ENCODE measurements at regions not wholly inside any gene's neighbourhood (a gene's known extent, or its start where the extent isn't known, plus 50 kb on each side); places are given as distances from the start of the nearest gene placed in this dataset.
"Not testable (repeated sequence)": the region's sequence is repeated elsewhere in the genome, so short reads cannot be mapped to it uniquely, and the experiment has no call there.

DNA sequence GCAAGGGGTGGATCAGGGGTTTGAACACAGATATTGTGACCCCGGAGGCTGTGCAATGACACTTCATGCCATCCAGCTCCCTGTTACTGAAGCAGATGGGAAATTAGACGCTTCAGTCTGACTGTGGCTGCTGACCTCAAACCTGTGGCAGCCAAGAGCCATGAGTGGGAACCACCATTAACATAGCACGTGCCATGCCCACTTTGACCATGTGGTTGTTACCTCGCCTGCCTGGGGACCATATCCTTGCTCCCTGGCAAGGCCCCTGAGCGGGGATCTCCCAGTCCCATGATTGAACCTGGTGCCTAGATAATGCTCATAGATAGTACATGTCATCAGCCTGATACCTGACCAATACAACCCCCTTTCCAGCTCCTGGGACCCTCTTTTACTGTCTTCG is 68.9 kb downstream of the CYP26B1 start:
- no peak for DNase-seq

GRCh38 chr2:72077702-72078169 is 69.9 kb downstream of the CYP26B1 start:
- no peak for DNase-seq

GRCh38 chr2:72073373-72073772 is 74.3 kb downstream of the CYP26B1 start:
- DNase-seq = not testable (repeated sequence)

GRCh38 chr2:72064197-72064596 is 83.5 kb downstream of the CYP26B1 start:
- DNase-seq = not testable (repeated sequence)

- DNase-seq = no peak
These were observed 85.3 kb downstream of the CYP26B1 start for GRCh38 chr2:72062336-72062735.

GRCh38 chr2:72057308-72057707 is 90.4 kb downstream of the CYP26B1 start:
- no peak for DNase-seq

- DNase-seq = no peak
These were observed 95.6 kb downstream of the CYP26B1 start for GRCh38 chr2:72051971-72052505.

DNA sequence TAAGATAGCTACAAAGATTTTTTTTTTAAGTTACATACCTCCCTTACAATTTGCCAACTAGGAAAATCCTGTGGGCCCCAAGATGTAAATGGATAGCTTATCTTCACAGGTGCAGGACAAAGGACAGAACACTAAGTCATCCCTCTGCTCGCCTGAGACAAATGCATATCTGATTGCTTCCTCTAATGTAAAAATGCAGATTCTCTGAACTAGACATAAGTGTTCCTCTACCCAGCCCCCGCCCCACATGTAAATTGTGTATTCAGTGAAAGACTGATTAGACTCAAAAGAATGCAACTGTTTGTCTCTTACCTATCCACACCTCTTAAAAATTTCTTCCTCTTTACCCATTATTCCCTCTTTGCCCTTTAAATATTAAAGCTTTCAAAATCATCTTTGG is 96.5 kb downstream of the CYP26B1 start:
- no peak for DNase-seq

DNA sequence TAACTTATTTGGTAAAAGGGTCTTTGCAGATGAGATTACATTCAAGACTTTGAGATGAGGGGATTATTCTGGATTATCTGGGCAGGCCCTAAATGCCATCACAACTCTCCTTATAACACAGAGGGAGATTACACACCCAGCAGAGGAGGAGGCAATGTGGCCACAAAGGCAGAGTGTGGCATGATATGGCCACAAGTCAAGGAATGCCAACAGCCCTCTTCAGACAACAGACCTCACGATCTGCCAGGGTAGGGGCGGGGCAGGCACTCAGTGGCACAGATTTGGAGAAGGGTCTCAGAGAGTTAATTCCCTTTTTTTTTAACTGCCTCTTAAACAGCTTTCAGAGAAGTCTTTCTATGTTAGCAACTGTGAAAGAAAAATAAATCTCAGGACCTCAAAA is 96.9 kb downstream of the CYP26B1 start:
- no peak for DNase-seq

DNA sequence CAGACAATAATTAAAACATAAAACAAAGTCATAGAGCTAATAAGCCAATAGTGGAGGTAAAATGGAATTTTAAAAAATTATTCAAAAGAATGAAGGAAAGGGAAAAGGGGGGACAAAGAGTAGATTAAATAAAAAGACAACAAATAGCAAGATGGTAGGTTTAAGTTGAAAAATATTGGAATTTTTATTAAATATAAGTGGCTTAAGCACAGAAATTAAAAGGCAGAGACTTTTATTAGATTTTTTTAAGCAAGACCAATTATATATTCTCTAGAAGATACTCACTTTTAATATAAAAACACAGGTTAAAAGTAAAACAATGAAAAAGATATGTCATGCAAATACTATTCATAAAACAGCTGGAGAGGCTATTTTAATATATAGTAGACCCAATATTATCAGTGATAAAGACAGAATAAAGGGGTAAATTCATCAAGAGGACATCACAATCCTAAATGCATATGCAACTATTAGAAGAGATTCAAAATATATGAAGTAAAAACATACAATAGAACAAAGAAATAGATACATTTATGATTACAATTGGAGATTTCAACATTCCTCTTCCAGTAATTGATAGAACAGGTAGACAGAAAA is 98.7 kb downstream of the CYP26B1 start:
- DNase-seq = no peak

DNA sequence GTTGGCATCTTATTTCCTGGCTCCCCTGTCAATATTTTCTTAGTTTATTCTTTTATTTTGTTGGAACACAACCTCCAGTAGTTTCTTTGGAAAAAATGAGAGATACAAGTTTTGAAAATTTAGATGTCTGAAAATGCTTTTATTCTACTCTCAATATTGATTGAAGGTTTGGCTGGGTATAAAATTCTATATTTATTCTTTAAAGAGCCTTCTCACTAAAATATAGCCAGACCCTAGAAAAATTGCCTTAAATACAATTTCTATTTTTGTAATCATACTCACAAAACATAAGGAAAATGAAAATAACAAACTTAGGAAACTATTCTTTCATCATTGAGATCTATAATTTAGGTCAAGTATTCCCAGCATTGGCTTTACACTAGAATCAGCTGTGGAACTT is 103.7 kb downstream of the CYP26B1 start:
- DNase-seq = no peak

- DNase-seq = peak; percentile 31
These were observed 106.0 kb downstream of the CYP26B1 start for GRCh38 chr2:72041638-72042111.

DNA sequence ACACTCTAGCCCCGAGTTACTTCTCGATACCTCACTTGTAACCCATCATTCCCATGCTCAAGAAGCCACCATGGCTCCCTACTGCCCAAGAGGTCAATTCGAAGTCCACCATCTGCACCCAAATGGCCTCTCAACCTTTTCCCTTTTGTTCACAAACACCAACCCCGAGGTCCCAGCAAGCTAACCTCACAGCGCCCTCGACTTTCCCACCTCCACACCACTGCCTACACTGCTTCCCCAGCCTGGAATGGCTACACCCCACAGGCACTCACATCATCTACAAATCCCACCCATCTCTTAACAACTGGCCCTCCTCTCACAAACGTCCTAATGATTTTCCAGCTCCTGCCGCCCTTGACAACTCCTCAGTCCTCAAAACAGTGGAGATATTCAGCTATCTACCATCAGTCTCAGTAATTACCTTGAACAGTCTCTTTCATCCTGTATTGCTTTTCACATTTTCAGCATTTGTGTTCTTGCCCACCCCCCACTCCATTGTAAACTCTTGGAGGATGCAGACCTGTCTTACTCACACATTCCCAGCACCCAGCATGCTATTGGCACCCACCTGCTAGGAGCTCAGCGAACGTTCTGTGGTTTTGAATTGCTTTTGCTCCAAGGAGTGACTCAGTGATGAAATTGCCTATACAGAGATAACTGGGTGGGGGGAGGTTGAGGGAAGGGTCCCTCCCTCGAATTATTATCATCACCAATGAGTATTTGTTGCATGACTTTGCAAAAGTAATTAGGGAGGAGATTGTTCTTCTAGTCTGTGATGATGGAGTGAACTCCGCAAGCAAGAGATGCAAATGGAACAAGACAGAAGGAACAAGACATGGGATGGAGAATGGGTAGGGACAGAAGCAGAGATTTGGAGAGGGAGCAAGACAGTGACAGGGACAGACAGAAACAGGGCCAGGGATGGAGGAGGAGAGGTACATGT is 106.8 kb downstream of the CYP26B1 start:
- no peak for DNase-seq

DNA sequence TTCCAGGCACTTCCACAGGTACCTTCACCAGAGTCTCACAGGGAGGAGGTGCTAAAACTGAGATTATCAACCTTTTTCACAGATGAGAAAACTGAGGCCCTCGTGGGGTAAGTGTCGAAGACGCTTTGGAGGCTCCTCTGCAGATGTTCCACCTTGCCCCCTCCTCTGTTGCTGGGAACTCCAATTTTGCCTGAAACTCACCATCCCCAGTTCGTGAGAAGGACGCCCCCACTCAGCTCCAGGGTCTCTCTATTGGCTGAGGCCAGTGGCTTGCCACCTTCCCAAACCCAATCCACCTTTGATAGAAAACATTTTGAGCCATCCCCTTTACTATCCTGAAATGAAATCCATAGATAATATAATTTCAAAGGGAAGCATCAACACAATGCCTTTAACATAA is 109.1 kb downstream of the CYP26B1 start:
- DNase-seq = no peak

- no peak for DNase-seq
These were observed 110.4 kb downstream of the CYP26B1 start for GRCh38 chr2:72037261-72037666.

DNA sequence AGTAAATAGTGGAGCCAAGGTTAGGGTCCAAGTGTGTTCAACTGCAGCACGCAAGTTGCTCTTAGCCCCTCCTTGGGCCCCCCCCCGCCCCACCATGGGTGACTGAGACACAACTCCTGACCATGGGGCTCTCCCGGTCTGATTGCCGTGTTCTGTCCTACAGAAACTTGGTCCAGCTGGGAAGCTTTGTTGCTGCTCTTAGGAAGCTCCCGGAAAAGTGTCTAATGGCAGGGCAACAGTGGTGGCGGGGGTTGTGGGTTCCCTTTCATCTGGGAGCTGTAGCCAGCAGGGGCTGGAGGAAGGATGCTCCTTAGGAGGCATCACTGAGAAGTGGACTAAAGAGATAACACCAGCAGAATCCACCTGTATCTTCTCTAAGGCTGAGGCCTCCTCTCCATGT is 111.1 kb downstream of the CYP26B1 start:
- no peak for DNase-seq

DNA sequence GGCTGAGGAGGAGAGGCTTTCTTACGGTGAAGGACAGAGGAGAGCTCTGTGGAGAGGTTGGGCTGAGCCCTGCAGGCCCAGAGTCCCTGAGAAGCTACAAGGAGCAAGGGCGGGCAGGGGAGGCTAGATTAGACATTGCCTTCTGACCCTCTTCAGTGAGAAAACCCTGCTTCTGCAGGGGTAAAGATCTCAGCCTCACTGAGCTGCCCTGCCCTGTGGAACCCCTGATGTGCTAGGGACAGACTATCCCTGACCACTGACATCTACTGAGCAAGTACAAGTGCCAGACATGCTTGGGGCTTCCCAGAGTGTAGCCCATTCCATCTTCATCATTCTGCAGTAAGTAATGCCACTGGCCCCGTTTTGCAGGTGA is 111.5 kb downstream of the CYP26B1 start:
- DNase-seq = no peak

GRCh38 chr2:72035518-72036172 is 112.0 kb downstream of the CYP26B1 start:
- DNase-seq = no peak

DNA sequence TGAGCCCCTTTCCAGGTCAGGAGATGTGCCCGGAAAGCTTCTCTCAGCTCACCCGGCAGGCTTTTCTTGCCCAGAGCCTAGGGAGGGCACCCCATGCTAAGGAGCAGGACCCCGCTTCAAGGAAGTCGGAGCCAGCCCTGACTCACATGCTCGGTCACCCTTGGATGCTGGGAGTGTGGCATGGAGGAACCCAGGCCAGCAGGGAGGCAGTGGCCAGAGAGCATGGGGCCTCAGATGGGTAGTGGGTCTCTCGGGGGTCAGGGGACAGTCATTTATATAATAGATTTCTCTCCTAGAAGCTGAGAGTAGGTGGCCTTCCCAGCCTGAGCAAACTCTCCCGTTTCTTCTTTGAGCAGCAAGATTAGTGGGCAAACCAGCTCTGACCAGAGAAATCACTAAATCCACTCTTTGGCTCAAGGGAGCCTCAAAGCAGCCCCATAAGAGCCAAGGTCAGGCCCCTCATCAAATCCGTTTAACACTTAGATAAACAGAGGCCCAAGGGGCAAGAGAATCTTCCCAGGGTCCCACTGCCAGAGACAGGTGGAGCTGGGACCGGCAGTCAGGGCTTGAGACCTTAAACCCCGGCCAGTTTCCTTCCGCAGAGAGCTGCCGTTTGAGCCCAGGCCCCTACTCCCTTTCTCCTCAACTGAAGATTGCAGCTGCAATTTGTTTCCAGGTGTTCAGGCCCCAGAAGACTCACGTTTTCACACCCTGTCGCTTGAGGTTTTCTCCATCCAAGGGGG is 113.1 kb downstream of the CYP26B1 start:
- DNase-seq = no peak

DNA sequence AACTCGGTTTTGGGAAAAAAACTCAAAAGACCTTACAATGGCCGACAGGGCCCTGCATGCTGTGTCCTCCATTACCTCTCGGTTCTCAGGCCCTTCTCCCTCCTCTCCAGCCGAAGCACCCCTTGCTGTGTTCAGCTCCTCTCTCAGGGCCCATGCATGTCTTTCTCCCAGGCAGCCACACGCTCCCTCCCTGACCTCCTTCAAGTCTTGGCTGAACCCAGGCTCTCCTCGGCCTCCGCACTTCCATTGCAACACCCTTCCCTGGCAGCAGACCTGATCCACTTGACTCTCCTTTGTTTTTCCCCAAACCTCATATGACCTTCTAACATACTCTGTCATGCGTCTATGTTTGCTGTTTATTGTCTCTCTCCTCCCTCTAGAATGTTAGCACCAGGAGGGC is 114.0 kb downstream of the CYP26B1 start:
- no peak for DNase-seq

GRCh38 chr2:72032481-72033041 is 115.1 kb downstream of the CYP26B1 start:
- DNase-seq = no peak

Measured in NCI-H446 treated with DMSO at 0.1 percent for 48 hours (cell line).